GM23338 (cell line): ENCODE measurements at regions not wholly inside any gene's neighbourhood (a gene's known extent, or its start where the extent isn't known, plus 50 kb on each side); places are given as distances from the start of the nearest gene placed in this dataset.

Experiments used
- ATAC-seq: fragments of 200-7000 bp; cut with Tn5 transposase; 3 replicates; pipeline ENCODE4 v1.9.1; 2020
- DNase-seq: peaks from one replicate; pipeline ENCODE4 v3.0.0-alpha.2; 2015; ENCODE audit warnings: low spot score
- H2AFZ ChIP-seq: fragments of 200-600 bp; sonication (generic); 2 replicates; pipeline ENCODE4 v1.8.0; 2016; ENCODE audit warnings: antibody characterized with exemption, mild to moderate bottlenecking, moderate library complexity
- H3F3A ChIP-seq: fragments of 200-600 bp; sonication (generic); replicated peaks from 2 replicates; pipeline ENCODE4 v1.8.0; 2017; ENCODE audit warnings: antibody characterized with exemption, mixed run types, low read depth
- H3K27ac ChIP-seq: fragments of 200-600 bp; sonication (generic); 2 replicates; pipeline ENCODE4 v1.6.1; 2016; ENCODE audit warnings: low read depth
- H3K27me3 ChIP-seq: fragments of 200-600 bp; sonication (generic); 2 replicates; pipeline ENCODE4 v1.8.0; 2016; ENCODE audit warnings: mild to moderate bottlenecking, mixed run types, moderate library complexity; ENCODE audit not compliant: insufficient read depth
- H3K36me3 ChIP-seq: fragments of 200-600 bp; sonication (generic); 2 replicates; pipeline ENCODE4 v1.8.0; 2016; ENCODE audit warnings: mild to moderate bottlenecking; ENCODE audit not compliant: insufficient read depth
- H3K4me1 ChIP-seq: fragments of 200-600 bp; sonication (generic); 2 replicates; pipeline ENCODE4 v1.8.0; 2016; ENCODE audit warnings: mild to moderate bottlenecking, moderate library complexity; ENCODE audit not compliant: insufficient read depth
- H3K4me2 ChIP-seq: fragments of 200-600 bp; sonication (generic); 2 replicates; pipeline ENCODE4 v1.7.1; 2017; ENCODE audit warnings: mixed run types
- H3K4me3 ChIP-seq: fragments of 200-600 bp; sonication (generic); 2 replicates; pipeline ENCODE4 v1.6.1; 2016; ENCODE audit warnings: mixed run types
- H3K79me2 ChIP-seq: fragments of 200-600 bp; sonication (generic); replicated peaks from 2 replicates; pipeline ENCODE4 v1.8.0; 2017; ENCODE audit warnings: mild to moderate bottlenecking; ENCODE audit not compliant: insufficient read depth
- H3K9me2 ChIP-seq: fragments of 200-600 bp; sonication (generic); 2 replicates; pipeline ENCODE4 v1.8.0; 2017; ENCODE audit not compliant: insufficient read depth
- H4K20me1 ChIP-seq: fragments of 200-600 bp; sonication (generic); replicated peaks from 2 replicates; pipeline ENCODE4 v1.8.0; 2017; ENCODE audit warnings: mild to moderate bottlenecking; ENCODE audit not compliant: insufficient read depth
- H3K27ac Mint-ChIP-seq: 2 replicates; pipeline ENCODE4 v1.8.0; 2020; ENCODE audit warnings: inconsistent platforms, mild to moderate bottlenecking, moderate library complexity, mixed read lengths
- H3K27me3 Mint-ChIP-seq: 3 replicates; pipeline ENCODE4 v1.8.0; 2022; ENCODE audit warnings: low read depth, mild to moderate bottlenecking, moderate library complexity, mixed read lengths, inconsistent platforms; ENCODE audit not compliant: insufficient read depth, poor library complexity
- H3K36me3 Mint-ChIP-seq: 3 replicates; pipeline ENCODE4 v1.8.0; 2021; ENCODE audit warnings: low read depth, mild to moderate bottlenecking, inconsistent platforms, moderate library complexity, mixed read lengths
- H3K4me1 Mint-ChIP-seq: 3 replicates; pipeline ENCODE4 v1.8.0; 2020; ENCODE audit warnings: mild to moderate bottlenecking, inconsistent platforms, mixed read lengths
- H3K4me3 Mint-ChIP-seq: 3 replicates; pipeline ENCODE4 v1.8.0; 2021; ENCODE audit warnings: moderate library complexity, mild to moderate bottlenecking, inconsistent platforms, mixed read lengths
- H3K9me3 Mint-ChIP-seq: 3 replicates; pipeline ENCODE4 v1.8.0; 2020; ENCODE audit warnings: moderate library complexity, mild to moderate bottlenecking, inconsistent platforms, mixed read lengths
- CREB1 ChIP-seq: fragments of 250-450 bp; sonication (Bioruptor Pico); IDR thresholded peaks from 2 replicates; pipeline ENCODE4 v1.5.0; 2020; ENCODE audit warnings: low read depth, mild to moderate bottlenecking, moderate library complexity
- EZH2 ChIP-seq: fragments of 200-600 bp; sonication (generic); IDR thresholded peaks from one replicate; pipeline ENCODE4 v1.8.0; 2017; ENCODE audit warnings: antibody characterized with exemption, mild to moderate bottlenecking, low read depth; ENCODE audit not compliant: unreplicated experiment
- EZH2phosphoT487 ChIP-seq: fragments of 200-600 bp; sonication (generic); IDR thresholded peaks from one replicate; pipeline ENCODE4 v1.8.1; 2018; ENCODE audit warnings: antibody characterized with exemption; ENCODE audit not compliant: unreplicated experiment
- JUNB ChIP-seq: IDR thresholded peaks from one replicate; pipeline ENCODE4 v1.6.1; 2016; ENCODE audit warnings: antibody characterized with exemption; ENCODE audit not compliant: unreplicated experiment
- NANOG ChIP-seq: IDR thresholded peaks from 2 replicates; pipeline ENCODE4 v1.6.1; 2016; ENCODE audit warnings: antibody characterized with exemption, borderline replicate concordance
- POLR2AphosphoS5 ChIP-seq: IDR thresholded peaks from 2 replicates; pipeline ENCODE4 v1.6.1; 2016; ENCODE audit warnings: antibody characterized with exemption, low read depth
- STAT1 ChIP-seq: IDR thresholded peaks from one replicate; pipeline ENCODE4 v1.6.1; 2016; ENCODE audit warnings: antibody characterized with exemption; ENCODE audit not compliant: unreplicated experiment
- ZNF114 ChIP-seq: fragments of 250-450 bp; sonication (Bioruptor Pico); IDR thresholded peaks from 2 replicates; pipeline ENCODE4 v1.5.0; 2020; ENCODE audit warnings: mild to moderate bottlenecking, moderate library complexity
- ZNF331 ChIP-seq: fragments of 250-450 bp; sonication (Bioruptor Pico); IDR thresholded peaks from 2 replicates; pipeline ENCODE4 v1.5.0; 2020; ENCODE audit warnings: low read depth, mild to moderate bottlenecking, moderate library complexity
- TF ChIP-seq, protein P1 (sequence below), 2 experiments: fragments of 200-600 bp in 1 of 2; sonication (generic) in 1 of 2; conservative IDR thresholded peaks; 2 replicates each; pipeline versions ENCODE4 v1.5.1 to v1.6.1; 2016 to 2017; ENCODE audit warnings: antibody characterized with exemption in 2 of 2, low read depth in 2 of 2, mild to moderate bottlenecking in 2 of 2, moderate library complexity in 1 of 2
- TF ChIP-seq, protein P2 (sequence below): IDR thresholded peaks from 2 replicates; pipeline ENCODE4 v1.6.1; 2016; ENCODE audit warnings: antibody characterized with exemption
- TF ChIP-seq, protein P3 (sequence below): fragments of 250-450 bp; sonication (Bioruptor Pico); IDR thresholded peaks from 2 replicates; pipeline ENCODE4 v1.5.0; 2020; ENCODE audit warnings: mild to moderate bottlenecking, moderate library complexity
- TF ChIP-seq, protein P4 (sequence below): IDR thresholded peaks from one replicate; pipeline ENCODE4 v1.6.1; 2018; ENCODE audit warnings: antibody characterized with exemption; ENCODE audit not compliant: unreplicated experiment

DNA sequence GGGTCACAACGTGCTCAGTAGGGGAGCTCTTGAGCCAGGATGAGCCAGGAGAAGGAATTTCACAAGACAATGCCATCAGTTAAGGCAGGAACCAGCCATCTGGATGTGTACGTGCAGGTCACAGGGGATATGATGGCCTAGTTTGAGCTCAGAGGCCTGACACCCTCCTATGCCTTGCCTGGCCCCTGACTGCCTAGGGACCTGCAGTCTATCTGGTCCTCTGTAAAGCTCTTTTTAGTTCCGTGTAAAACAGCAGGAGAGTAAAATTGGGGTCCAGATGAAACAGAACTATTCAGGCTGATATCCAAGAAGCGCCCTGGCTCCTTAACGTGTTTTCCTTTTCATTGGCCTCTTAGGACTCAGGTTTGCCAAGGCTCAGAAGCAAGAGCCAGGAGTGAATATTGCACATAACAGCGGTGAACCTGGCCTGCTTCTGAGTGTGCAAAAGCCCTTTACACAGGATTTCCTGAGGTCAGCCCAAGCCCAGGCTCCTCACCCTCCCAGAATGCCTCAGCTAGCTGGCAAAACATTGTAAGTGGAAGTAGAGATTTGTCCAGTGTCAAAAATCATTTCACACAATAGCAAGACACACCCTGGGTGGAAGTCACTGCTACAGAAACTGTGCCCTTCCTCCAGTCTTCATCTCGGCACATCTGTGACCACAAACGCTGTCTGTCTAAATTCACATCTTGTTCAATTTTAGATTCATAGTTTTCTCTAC lies 777.2 kb downstream of the UQCRFS1 start:
- H3K9me3 Mint-ChIP-seq = peaks cover 59% of the 10 kb centered on the region
- no peak for DNase-seq

More for the DNA sequence above, 777.2 kb downstream of the UQCRFS1 start:
- peaks cover 11% of the 10 kb centered on the region; the same call in 1 of the 2 replicates for H3K9me2 ChIP-seq
- peaks cover 11% of the 10 kb centered on the region; the same call in 2 of the 3 replicates for H3K4me1 Mint-ChIP-seq
- H3K36me3 Mint-ChIP-seq = peaks cover 60% of the 10 kb centered on the region
- H2AFZ ChIP-seq = no peak overlapping the region
- no peak overlapping the region for H3K27ac Mint-ChIP-seq
- ATAC-seq = no peak
- no peaks in the 10 kb centered on the region for H3K79me2 ChIP-seq
- peaks cover 18% of the 10 kb centered on the region for H3K27me3 Mint-ChIP-seq
- H3K4me1 ChIP-seq = peaks cover 9% of the 10 kb centered on the region; the same call in 1 of the 2 replicates
- H3K4me3 ChIP-seq = no peak overlapping the region
- no peaks in the 10 kb centered on the region; the same call in 1 of the 2 replicates for H3K36me3 ChIP-seq
- no peak overlapping the region for H3K4me2 ChIP-seq
- no peaks in the 10 kb centered on the region for H4K20me1 ChIP-seq
- no peaks in the 10 kb centered on the region for H3F3A ChIP-seq
- H3K4me3 Mint-ChIP-seq = no peak overlapping the region
- TF ChIP-seq CREB1 (CRISPR knock-in tag) (no peak), ZNF331 (CRISPR knock-in tag) (no peak), STAT1 (no peak), ZNF114 (no peak), POLR2AphosphoS5 (no peak), EZH2phosphoT487 (no peak), JUNB (no peak), EZH2 (no peak), NANOG (no peak)
- TF ChIP-seq, protein P1, sequence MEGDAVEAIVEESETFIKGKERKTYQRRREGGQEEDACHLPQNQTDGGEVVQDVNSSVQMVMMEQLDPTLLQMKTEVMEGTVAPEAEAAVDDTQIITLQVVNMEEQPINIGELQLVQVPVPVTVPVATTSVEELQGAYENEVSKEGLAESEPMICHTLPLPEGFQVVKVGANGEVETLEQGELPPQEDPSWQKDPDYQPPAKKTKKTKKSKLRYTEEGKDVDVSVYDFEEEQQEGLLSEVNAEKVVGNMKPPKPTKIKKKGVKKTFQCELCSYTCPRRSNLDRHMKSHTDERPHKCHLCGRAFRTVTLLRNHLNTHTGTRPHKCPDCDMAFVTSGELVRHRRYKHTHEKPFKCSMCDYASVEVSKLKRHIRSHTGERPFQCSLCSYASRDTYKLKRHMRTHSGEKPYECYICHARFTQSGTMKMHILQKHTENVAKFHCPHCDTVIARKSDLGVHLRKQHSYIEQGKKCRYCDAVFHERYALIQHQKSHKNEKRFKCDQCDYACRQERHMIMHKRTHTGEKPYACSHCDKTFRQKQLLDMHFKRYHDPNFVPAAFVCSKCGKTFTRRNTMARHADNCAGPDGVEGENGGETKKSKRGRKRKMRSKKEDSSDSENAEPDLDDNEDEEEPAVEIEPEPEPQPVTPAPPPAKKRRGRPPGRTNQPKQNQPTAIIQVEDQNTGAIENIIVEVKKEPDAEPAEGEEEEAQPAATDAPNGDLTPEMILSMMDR (conservative IDR thresholded peaks at IDR 0.05; ENCODE audit: low read depth in 2 of 2) = no peak
- TF ChIP-seq, protein P2, sequence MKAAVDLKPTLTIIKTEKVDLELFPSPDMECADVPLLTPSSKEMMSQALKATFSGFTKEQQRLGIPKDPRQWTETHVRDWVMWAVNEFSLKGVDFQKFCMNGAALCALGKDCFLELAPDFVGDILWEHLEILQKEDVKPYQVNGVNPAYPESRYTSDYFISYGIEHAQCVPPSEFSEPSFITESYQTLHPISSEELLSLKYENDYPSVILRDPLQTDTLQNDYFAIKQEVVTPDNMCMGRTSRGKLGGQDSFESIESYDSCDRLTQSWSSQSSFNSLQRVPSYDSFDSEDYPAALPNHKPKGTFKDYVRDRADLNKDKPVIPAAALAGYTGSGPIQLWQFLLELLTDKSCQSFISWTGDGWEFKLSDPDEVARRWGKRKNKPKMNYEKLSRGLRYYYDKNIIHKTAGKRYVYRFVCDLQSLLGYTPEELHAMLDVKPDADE = no peak
- TF ChIP-seq, protein P3, sequence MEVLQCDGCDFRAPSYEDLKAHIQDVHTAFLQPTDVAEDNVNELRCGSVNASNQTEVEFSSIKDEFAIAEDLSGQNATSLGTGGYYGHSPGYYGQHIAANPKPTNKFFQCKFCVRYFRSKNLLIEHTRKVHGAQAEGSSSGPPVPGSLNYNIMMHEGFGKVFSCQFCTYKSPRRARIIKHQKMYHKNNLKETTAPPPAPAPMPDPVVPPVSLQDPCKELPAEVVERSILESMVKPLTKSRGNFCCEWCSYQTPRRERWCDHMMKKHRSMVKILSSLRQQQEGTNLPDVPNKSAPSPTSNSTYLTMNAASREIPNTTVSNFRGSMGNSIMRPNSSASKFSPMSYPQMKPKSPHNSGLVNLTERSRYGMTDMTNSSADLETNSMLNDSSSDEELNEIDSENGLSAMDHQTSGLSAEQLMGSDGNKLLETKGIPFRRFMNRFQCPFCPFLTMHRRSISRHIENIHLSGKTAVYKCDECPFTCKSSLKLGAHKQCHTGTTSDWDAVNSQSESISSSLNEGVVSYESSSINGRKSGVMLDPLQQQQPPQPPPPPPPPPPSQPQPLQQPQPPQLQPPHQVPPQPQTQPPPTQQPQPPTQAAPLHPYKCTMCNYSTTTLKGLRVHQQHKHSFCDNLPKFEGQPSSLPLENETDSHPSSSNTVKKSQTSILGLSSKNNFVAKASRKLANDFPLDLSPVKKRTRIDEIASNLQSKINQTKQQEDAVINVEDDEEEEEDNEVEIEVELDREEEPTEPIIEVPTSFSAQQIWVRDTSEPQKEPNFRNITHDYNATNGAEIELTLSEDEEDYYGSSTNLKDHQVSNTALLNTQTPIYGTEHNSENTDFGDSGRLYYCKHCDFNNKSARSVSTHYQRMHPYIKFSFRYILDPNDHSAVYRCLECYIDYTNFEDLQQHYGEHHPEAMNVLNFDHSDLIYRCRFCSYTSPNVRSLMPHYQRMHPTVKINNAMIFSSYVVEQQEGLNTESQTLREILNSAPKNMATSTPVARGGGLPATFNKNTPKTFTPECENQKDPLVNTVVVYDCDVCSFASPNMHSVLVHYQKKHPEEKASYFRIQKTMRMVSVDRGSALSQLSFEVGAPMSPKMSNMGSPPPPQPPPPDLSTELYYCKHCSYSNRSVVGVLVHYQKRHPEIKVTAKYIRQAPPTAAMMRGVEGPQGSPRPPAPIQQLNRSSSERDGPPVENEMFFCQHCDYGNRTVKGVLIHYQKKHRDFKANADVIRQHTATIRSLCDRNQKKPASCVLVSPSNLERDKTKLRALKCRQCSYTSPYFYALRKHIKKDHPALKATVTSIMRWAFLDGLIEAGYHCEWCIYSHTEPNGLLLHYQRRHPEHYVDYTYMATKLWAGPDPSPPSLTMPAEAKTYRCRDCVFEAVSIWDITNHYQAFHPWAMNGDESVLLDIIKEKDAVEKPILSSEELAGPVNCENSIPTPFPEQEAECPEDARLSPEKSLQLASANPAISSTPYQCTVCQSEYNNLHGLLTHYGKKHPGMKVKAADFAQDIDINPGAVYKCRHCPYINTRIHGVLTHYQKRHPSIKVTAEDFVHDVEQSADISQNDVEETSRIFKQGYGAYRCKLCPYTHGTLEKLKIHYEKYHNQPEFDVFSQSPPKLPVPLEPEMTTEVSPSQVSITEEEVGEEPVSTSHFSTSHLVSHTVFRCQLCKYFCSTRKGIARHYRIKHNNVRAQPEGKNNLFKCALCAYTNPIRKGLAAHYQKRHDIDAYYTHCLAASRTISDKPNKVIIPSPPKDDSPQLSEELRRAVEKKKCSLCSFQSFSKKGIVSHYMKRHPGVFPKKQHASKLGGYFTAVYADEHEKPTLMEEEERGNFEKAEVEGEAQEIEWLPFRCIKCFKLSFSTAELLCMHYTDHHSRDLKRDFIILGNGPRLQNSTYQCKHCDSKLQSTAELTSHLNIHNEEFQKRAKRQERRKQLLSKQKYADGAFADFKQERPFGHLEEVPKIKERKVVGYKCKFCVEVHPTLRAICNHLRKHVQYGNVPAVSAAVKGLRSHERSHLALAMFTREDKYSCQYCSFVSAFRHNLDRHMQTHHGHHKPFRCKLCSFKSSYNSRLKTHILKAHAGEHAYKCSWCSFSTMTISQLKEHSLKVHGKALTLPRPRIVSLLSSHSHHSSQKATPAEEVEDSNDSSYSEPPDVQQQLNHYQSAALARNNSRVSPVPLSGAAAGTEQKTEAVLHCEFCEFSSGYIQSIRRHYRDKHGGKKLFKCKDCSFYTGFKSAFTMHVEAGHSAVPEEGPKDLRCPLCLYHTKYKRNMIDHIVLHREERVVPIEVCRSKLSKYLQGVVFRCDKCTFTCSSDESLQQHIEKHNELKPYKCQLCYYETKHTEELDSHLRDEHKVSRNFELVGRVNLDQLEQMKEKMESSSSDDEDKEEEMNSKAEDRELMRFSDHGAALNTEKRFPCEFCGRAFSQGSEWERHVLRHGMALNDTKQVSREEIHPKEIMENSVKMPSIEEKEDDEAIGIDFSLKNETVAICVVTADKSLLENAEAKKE (CRISPR knock-in tag) = no peak
- TF ChIP-seq, protein P4, sequence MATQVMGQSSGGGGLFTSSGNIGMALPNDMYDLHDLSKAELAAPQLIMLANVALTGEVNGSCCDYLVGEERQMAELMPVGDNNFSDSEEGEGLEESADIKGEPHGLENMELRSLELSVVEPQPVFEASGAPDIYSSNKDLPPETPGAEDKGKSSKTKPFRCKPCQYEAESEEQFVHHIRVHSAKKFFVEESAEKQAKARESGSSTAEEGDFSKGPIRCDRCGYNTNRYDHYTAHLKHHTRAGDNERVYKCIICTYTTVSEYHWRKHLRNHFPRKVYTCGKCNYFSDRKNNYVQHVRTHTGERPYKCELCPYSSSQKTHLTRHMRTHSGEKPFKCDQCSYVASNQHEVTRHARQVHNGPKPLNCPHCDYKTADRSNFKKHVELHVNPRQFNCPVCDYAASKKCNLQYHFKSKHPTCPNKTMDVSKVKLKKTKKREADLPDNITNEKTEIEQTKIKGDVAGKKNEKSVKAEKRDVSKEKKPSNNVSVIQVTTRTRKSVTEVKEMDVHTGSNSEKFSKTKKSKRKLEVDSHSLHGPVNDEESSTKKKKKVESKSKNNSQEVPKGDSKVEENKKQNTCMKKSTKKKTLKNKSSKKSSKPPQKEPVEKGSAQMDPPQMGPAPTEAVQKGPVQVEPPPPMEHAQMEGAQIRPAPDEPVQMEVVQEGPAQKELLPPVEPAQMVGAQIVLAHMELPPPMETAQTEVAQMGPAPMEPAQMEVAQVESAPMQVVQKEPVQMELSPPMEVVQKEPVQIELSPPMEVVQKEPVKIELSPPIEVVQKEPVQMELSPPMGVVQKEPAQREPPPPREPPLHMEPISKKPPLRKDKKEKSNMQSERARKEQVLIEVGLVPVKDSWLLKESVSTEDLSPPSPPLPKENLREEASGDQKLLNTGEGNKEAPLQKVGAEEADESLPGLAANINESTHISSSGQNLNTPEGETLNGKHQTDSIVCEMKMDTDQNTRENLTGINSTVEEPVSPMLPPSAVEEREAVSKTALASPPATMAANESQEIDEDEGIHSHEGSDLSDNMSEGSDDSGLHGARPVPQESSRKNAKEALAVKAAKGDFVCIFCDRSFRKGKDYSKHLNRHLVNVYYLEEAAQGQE = no peak
- H3K27me3 ChIP-seq = no peaks in the 10 kb centered on the region
- H3K27ac ChIP-seq = no peak overlapping the region
